HEK293T (cell line): ENCODE measurements at regions not wholly inside any gene's neighbourhood (a gene's known extent, or its start where the extent isn't known, plus 50 kb on each side); places are given as distances from the start of the nearest gene placed in this dataset.

ENCODE experiments used
- CTCF ChIA-PET: fragments of 350-600 bp; formaldehyde crosslinking; extraction: SDS; loops from one replicate; lab custom pipeline; 2021; ENCODE audit warnings: antibody characterized with exemption, inconsistent platforms; lab: Yijun Ruan, JAX
- POLR2A ChIA-PET: fragments of 350-600 bp; formaldehyde crosslinking; extraction: SDS; loops from one replicate; lab custom pipeline; 2020; ENCODE audit warnings: antibody characterized with exemption, inconsistent platforms; lab: Yijun Ruan, JAX
- DNase-seq: peaks from one replicate; pipeline ENCODE4 v3.0.0; 2012; ENCODE audit warnings: mixed read lengths; ENCODE audit errors: extremely low spot score
- ARNT ChIP-seq: fragments of 450-650 bp; IDR thresholded peaks from 2 replicates; pipeline ENCODE4 v1.6.1; 2017; ENCODE audit warnings: mild to moderate bottlenecking
- BHLHE40 ChIP-seq: fragments of 450-650 bp; IDR thresholded peaks from 2 replicates; pipeline ENCODE4 v1.6.1; 2016; ENCODE audit warnings: mild to moderate bottlenecking, moderate library complexity, borderline replicate concordance
- CTBP1 ChIP-seq: fragments of 450-650 bp; IDR thresholded peaks from 2 replicates; pipeline ENCODE4 v1.6.1; 2016; ENCODE audit warnings: borderline replicate concordance
- ELF4 ChIP-seq: fragments of 450-650 bp; IDR thresholded peaks from 2 replicates; pipeline ENCODE4 v1.6.1; 2017; ENCODE audit warnings: antibody characterized with exemption
- FOXA1 ChIP-seq: fragments of 450-650 bp; IDR thresholded peaks from 2 replicates; pipeline ENCODE4 v1.6.1; 2016; ENCODE audit warnings: mild to moderate bottlenecking
- FOXK2 ChIP-seq: fragments of 450-650 bp; IDR thresholded peaks from 2 replicates; pipeline ENCODE4 v1.6.1; 2016; ENCODE audit warnings: mild to moderate bottlenecking
- FOXM1 ChIP-seq: fragments of 450-650 bp; IDR thresholded peaks from 2 replicates; pipeline ENCODE4 v1.6.1; 2017; ENCODE audit warnings: mild to moderate bottlenecking, borderline replicate concordance
- HDGF ChIP-seq: fragments of 450-650 bp; IDR thresholded peaks from 2 replicates; pipeline ENCODE4 v1.6.1; 2017; ENCODE audit warnings: antibody characterized with exemption, borderline replicate concordance
- L3MBTL2 ChIP-seq: fragments of 450-650 bp; conservative IDR thresholded peaks from 2 replicates; pipeline ENCODE4 v1.6.1; 2016; ENCODE audit warnings: mild to moderate bottlenecking
- LEF1 ChIP-seq: fragments of 450-650 bp; IDR thresholded peaks from 2 replicates; pipeline ENCODE4 v1.6.1; 2017; ENCODE audit warnings: mild to moderate bottlenecking, borderline replicate concordance
- NFRKB ChIP-seq: fragments of 450-650 bp; IDR thresholded peaks from 2 replicates; pipeline ENCODE4 v1.6.1; 2016; ENCODE audit warnings: mild to moderate bottlenecking, moderate library complexity
- SP1 ChIP-seq: fragments of 450-650 bp; IDR thresholded peaks from 2 replicates; pipeline ENCODE4 v1.6.1; 2017
- SUZ12 ChIP-seq: fragments of 450-650 bp; IDR thresholded peaks from 2 replicates; pipeline ENCODE4 v1.6.1; 2016; ENCODE audit warnings: mild to moderate bottlenecking
- TARDBP ChIP-seq: fragments of 450-650 bp; IDR thresholded peaks from 2 replicates; pipeline ENCODE4 v1.6.1; 2016
- ZNF384 ChIP-seq: fragments of 450-650 bp; IDR thresholded peaks from 2 replicates; pipeline ENCODE4 v1.6.1; 2016
- TF ChIP-seq, protein P1 (sequence below): fragments of 450-650 bp; IDR thresholded peaks from 2 replicates; pipeline ENCODE4 v1.6.1; 2016

DNA sequence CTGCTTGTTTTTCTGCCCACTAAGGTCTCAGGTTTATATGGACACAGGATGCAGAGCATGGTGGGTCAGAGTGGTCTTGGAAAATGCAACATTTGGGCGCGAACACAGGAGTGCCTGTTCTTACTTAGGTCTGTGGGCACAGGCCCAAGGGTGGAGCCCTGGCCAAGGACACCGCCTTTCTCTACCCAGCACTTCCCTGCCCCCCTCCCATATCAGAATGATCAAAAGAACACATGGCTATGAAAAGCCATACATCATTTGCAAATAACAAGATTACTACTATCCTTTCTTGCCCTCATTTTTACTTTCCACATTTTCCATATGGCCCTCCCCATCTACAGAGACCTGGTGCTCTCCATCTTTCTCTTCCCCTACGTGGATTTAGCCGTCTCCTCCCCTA is 162.2 kb downstream of the ENC1 start:
- POLR2A ChIA-PET = no interaction called here
- CTCF ChIA-PET = interaction anchor here (0.6 kb wide), 1 partner anchor 67 kb away, joined by 3 read pairs; no protein-coding TSS in a partner anchor
- no peak for DNase-seq
- no peak for TF ChIP-seq ZNF384
- no peak for TF ChIP-seq BHLHE40
- no peak for TF ChIP-seq FOXA1
- TF ChIP-seq HDGF = no peak
- TF ChIP-seq ARNT = no peak
- no peak for TF ChIP-seq SP1
- no peak for TF ChIP-seq TARDBP
- no peak for TF ChIP-seq L3MBTL2
- TF ChIP-seq LEF1 = no peak
- no peak for TF ChIP-seq NFRKB

DNA sequence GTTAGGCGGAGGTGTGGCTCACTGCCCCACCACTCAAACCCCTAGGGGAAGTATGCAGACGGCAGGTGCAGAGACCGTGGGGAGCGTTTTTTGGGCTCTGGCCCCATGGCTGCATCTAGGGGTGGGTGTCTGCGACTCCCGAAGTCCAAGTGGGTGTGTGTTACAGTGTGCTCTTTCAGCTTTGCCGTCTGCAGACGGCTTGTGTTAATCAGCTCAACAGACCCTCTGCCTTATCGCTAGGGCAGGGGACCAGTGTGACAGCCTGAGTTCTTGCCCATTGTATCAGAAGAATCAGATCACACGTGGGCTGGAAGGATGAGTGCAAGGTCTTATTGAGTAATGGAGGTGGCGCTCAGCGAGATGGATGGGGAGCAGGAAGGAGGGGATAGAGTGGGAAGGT is 162.8 kb downstream of the ENC1 start:
- TF ChIP-seq, protein P1, sequence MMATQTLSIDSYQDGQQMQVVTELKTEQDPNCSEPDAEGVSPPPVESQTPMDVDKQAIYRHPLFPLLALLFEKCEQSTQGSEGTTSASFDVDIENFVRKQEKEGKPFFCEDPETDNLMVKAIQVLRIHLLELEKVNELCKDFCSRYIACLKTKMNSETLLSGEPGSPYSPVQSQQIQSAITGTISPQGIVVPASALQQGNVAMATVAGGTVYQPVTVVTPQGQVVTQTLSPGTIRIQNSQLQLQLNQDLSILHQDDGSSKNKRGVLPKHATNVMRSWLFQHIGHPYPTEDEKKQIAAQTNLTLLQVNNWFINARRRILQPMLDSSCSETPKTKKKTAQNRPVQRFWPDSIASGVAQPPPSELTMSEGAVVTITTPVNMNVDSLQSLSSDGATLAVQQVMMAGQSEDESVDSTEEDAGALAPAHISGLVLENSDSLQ = no peak
- TF ChIP-seq FOXK2 = no peak
- TF ChIP-seq NFRKB = no peak
- TF ChIP-seq ELF4 = no peak
- no peak for TF ChIP-seq FOXM1
- TF ChIP-seq ZNF384 = no peak
- no peak for TF ChIP-seq CTBP1
- no peak for TF ChIP-seq BHLHE40
- TF ChIP-seq HDGF = no peak
- TF ChIP-seq ARNT = no peak
- no peak for TF ChIP-seq FOXA1
- TF ChIP-seq LEF1 = no peak
- no peak for DNase-seq
- CTCF ChIA-PET = interaction anchor here (0.6 kb wide), 1 partner anchor 67 kb away, joined by 3 read pairs; no protein-coding TSS in a partner anchor
- POLR2A ChIA-PET = no interaction called here

DNA sequence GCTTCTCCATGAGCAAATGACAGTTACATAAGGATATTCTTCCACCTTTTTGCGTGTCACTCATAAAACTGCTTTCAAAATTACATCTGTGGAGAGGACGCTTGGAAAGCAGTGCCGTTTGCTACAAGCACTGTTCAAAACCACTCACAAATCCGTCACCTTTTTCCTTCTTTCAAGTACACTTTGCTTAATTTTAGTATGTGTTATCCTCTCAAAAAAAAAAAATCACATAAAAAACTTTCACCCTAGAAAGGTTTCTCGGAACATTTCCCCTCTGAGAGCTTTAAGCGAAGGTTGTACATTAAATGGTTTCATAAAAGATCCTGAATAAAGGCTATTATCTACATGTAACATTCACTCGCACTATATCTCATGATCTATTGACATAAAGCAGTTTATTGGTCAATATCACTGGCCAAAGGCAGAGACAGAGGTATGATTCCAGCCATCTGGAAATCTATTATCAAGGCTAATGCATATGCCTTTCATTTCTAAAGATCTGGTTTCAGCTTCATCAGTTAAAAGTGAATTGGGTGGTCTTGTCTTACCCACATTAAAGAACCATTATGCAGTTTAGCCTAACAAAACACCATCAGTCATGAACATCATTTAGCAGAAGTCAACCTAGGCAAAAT is 163.6 kb downstream of the ENC1 start:
- ChIA-PET POLR2A (no interaction called here), CTCF (no interaction called here)
- TF ChIP-seq BHLHE40 (no peak), TARDBP (no peak), FOXK2 (no peak), ZNF384 (no peak), SUZ12 (no peak), FOXM1 (no peak), LEF1 (no peak), HDGF (no peak), SP1 (no peak), FOXA1 (no peak), L3MBTL2 (no peak)
- TF ChIP-seq, protein P1 = no peak
- DNase-seq = no peak

DNA sequence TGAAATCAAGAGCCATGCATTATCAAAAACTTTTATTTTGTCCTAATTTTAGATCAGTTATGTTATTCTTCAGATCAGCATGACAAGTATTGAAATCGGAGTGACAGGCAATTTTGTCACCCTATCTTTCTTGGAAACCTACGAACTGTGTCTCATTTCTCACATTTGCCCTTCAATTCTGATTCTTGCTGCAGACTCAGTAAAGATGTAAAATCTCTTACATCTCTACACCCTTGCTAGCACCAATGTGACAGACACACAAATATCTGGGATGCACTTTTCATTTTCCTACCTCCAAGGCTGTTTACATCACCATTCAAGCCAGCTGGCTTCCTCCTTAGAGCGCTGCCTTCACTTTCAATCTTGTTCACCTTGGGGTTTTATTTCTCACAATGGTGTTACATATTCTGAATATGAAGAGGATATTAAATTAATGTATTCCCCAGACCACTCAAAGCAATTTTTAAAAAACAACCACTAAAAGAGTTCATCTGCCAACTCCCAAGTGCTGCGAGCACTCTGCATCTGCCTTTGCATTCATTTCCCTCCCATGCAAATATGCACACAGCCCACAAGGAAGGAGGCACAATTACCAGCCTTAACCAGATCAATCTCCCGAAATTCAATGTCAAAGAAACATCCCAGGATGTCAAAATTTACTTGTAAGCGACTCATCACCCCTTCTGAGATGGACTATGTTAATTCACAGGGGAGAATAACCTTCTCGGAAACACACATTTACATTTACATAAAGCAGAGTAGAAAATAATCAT is 164.3 kb downstream of the ENC1 start:
- ChIA-PET CTCF (no interaction called here), POLR2A (no interaction called here)
- no peak for DNase-seq
- TF ChIP-seq ARNT (no peak), SP1 (no peak)

DNA sequence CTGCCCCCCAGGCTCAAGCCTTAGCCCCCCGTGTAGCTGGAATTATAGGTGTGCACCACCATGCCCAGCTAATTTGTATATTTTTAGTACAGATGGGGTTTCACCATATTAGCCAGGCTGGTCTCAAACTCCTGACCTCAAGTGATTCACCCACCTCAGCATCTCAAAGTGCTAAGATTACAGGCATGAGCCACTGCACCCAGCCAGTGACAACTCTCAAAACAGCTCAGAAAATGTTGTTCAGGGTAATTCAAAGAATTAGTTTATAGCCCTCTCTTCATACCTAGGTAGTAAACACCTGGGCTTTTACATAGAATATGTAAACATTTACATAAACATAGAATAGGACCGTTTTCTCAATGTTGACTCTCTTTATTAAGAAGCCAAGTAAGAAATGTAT is 168.7 kb downstream of the ENC1 start:
- ChIA-PET CTCF (no interaction called here), POLR2A (no interaction called here)
- DNase-seq = no peak
- no peak for TF ChIP-seq SUZ12
- no peak for TF ChIP-seq L3MBTL2
- TF ChIP-seq LEF1 = no peak
- TF ChIP-seq NFRKB = no peak
- TF ChIP-seq CTBP1 = no peak
- TF ChIP-seq SP1 = no peak
- TF ChIP-seq HDGF = no peak
- no peak for TF ChIP-seq ZNF384
- TF ChIP-seq, protein P1 = no peak
- no peak for TF ChIP-seq FOXA1

DNA sequence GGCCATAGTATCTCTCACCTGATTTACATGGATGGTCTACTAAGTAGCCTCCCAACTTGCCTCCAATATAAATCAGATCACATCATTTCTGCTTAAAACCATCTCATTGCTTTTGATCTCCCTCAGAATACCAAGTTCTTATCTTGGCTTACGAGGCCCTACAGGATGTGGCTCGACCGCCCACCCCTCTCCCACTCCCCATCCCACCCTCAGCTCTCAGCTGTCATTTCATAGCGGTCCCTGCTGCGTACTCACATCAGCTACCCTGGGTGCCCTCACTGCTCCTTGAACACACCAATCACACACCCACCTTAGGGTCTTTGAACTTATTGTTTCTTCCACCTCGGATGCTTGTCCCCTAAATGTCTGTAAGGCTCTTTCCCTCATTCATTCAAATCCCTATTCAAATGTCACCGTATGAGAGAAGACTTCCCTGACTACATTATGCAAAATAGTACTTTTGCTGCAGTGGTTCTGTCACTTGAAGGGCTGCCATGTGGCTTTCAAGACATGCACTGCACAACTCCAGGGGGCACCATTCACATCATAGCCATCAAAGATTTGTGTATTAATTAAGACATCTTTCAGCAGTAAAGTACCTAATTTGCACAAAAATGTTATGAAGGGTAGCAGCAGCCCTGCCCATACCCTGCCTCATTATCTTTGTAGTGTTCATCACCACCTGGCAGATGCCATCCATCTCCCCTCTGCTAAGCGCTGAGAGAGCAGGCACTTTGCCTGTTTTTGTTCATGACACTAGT is 171.1 kb downstream of the ENC1 start:
- TF ChIP-seq SUZ12 = no peak
- TF ChIP-seq ELF4 = no peak
- no peak for TF ChIP-seq LEF1
- TF ChIP-seq FOXK2 = no peak
- no peak for TF ChIP-seq ZNF384
- TF ChIP-seq ARNT = no peak
- no peak for TF ChIP-seq SP1
- no peak for TF ChIP-seq NFRKB
- no peak for TF ChIP-seq BHLHE40
- TF ChIP-seq, protein P1 = no peak
- TF ChIP-seq CTBP1 = no peak
- no peak for TF ChIP-seq TARDBP
- TF ChIP-seq HDGF = no peak
- CTCF ChIA-PET = interaction anchor here (0.7 kb wide), 1 partner anchor 257 kb away, joined by 3 read pairs; no protein-coding TSS in a partner anchor
- DNase-seq = no peak
- POLR2A ChIA-PET = no interaction called here
